ENCODE measurements at regions not wholly inside any gene's neighbourhood (a gene's known extent, or its start where the extent isn't known, plus 50 kb on each side); places are given as distances from the start of the nearest gene placed in this dataset.

DNA sequence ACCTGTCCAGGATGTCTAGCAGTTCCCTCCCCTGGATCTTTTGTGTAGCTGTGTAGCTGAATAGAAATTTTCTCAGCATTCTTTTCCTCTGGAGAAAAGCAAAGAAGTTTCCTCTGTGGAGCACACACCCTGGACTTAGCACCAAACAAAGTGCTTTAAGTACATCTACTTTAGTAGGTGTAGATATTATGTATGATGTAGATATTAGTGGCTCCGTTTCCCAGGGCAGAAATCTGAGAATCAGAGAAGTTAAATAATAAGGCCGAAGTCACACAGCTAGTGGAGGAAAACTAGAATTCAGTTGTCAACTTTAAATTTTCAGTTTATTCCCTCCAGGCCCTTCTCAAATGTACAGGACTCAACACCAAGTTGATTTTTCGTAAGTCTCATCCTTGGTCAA lies 401.7 kb upstream of the NR2F2 start:
- H3K36me3 ChIP-seq = no peaks in the 10 kb centered on the region
- H3K27ac ChIP-seq = no peak overlapping the region
- H3K4me3 ChIP-seq = no peak overlapping the region
- no peak for DNase-seq (ENCODE audit: low spot score in 2 of 2)
- no peaks in the 10 kb centered on the region for H3K4me1 ChIP-seq
- WGBS = 91% methylated on average over 3 of the region's 3 CpGs
- no peaks in the 10 kb centered on the region for H3K9me3 ChIP-seq
- TF ChIP-seq, protein P1, sequence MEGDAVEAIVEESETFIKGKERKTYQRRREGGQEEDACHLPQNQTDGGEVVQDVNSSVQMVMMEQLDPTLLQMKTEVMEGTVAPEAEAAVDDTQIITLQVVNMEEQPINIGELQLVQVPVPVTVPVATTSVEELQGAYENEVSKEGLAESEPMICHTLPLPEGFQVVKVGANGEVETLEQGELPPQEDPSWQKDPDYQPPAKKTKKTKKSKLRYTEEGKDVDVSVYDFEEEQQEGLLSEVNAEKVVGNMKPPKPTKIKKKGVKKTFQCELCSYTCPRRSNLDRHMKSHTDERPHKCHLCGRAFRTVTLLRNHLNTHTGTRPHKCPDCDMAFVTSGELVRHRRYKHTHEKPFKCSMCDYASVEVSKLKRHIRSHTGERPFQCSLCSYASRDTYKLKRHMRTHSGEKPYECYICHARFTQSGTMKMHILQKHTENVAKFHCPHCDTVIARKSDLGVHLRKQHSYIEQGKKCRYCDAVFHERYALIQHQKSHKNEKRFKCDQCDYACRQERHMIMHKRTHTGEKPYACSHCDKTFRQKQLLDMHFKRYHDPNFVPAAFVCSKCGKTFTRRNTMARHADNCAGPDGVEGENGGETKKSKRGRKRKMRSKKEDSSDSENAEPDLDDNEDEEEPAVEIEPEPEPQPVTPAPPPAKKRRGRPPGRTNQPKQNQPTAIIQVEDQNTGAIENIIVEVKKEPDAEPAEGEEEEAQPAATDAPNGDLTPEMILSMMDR (IDR thresholded peaks at IDR 0.05) = no peak
- TF ChIP-seq POLR2AphosphoS5 (IDR thresholded peaks at IDR 0.05) (no peak), EP300 (IDR thresholded peaks at IDR 0.05) (no peak), POLR2A (IDR thresholded peaks at IDR 0.05) (no peak)
- no peaks in the 10 kb centered on the region for H3K27me3 ChIP-seq

DNA sequence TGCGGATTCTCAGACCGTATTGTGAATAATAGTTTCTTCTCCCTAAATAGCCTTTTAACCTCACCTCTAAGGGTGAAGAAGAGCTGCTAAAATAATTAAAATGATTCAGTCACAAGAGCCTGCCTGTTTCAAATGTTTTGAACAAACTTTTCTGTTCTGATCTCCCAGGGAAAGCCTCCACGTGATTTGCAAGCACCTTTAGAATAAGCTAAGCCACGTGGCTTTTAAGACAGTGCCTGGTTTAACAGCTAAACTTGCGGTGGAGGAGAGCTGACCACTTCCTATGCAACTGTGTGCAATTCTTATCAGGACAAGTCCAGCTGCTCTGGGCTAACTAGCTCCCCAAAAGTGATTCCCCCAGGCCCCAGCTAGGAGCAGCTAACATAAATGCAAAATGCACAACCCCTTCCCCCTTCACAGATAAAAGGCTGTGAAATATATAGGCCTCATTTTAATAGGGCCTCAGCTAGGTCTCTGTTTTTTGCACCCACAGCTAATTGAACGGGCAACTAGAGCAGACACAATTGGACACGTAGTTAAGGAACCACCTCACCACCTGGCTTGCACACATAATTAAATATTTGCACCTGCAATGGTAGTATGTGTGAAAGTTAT lies 401.2 kb upstream of the NR2F2 start:
- no peak for DNase-seq (ENCODE audit: low spot score in 2 of 2)
- 71% methylated on average over 7 of the region's 7 CpGs for WGBS

DNA sequence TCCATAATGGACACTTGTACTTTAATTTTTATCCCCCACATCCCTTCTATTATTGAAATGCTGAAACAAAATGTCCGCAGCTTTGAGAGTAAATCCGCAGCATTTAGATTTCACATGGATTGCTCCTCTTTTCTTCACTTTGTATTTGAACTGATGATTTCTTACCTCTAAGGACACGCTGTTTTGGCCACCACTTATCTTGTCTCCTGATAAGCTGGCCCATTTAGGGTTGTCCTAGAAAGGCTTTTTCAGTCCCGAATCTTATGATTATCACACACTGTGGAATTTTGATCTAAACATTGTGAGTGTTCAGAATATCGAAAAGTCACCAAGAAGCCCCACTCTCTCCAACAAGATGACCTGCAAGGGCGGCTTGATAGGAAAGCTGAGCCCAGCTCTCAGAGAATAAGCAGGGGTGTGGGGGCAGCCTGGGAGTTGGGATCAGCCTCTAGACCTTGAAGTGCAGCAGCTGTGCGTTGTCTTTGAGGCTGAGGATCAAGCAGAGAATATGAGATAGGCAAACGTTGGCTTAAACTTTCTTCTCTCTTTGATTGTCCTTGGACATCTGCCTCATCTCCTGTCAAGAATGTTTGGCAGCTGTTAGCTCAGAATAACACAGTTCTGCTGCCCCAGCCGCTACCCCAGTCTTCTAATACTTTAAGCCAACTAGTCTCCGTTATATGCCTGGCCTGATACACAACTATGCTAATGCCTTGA lies 399.7 kb upstream of the NR2F2 start:
- no peak overlapping the region for H3K4me3 ChIP-seq
- H3K9me3 ChIP-seq = no peaks in the 10 kb centered on the region
- no peak overlapping the region for H3K27ac ChIP-seq
- no peak for DNase-seq (ENCODE audit: low spot score in 2 of 2)
- WGBS = 82% methylated on average over 10 of the region's 10 CpGs
- H3K4me1 ChIP-seq = no peaks in the 10 kb centered on the region
- H3K36me3 ChIP-seq = no peaks in the 10 kb centered on the region
- no peaks in the 10 kb centered on the region for H3K27me3 ChIP-seq
- TF ChIP-seq POLR2A (IDR thresholded peaks at IDR 0.05) = no peak
- TF ChIP-seq, protein P1 (IDR thresholded peaks at IDR 0.05) = no peak
- no peak for TF ChIP-seq EP300 (IDR thresholded peaks at IDR 0.05)
- no peak for TF ChIP-seq POLR2AphosphoS5 (IDR thresholded peaks at IDR 0.05)

More for the DNA sequence above, 401.2 kb upstream of the NR2F2 start:
- H3K27me3 ChIP-seq = no peaks in the 10 kb centered on the region
- H3K4me3 ChIP-seq = no peak overlapping the region
- no peaks in the 10 kb centered on the region for H3K9me3 ChIP-seq
- H3K4me1 ChIP-seq = no peaks in the 10 kb centered on the region
- no peaks in the 10 kb centered on the region for H3K36me3 ChIP-seq
- H3K27ac ChIP-seq = no peak overlapping the region
- TF ChIP-seq EP300 (IDR thresholded peaks at IDR 0.05) = no peak
- no peak for TF ChIP-seq POLR2AphosphoS5 (IDR thresholded peaks at IDR 0.05)
- TF ChIP-seq, protein P1 (IDR thresholded peaks at IDR 0.05) = no peak
- TF ChIP-seq POLR2A (IDR thresholded peaks at IDR 0.05) = no peak

DNA sequence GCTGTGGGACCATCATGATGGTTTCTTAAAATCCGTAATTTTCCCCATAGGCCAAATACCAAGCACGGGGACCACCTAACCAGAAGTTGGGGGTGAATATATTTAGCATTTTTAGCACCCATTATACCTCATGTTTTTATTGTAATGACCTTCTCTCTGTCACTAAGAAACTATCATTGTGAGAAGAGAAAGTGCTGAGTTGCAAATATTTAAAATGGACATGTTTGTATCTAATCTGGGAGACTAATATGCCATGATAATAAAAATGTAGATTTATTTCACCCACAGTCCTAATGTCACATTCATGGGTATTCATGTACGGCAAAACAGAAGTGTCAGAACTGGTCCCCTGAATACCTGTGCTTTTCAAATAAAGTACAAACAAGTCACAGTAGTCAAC lies 398.9 kb upstream of the NR2F2 start:
- no peak overlapping the region for H3K4me3 ChIP-seq
- no peak for DNase-seq (ENCODE audit: low spot score in 2 of 2)
- H3K27me3 ChIP-seq = no peaks in the 10 kb centered on the region
- whole genome bisulfite sequencing = 90% methylated on average over 3 of the region's 3 CpGs
- no peaks in the 10 kb centered on the region for H3K9me3 ChIP-seq
- no peak overlapping the region for H3K27ac ChIP-seq
- H3K36me3 ChIP-seq = no peaks in the 10 kb centered on the region
- TF ChIP-seq, protein P1 (IDR thresholded peaks at IDR 0.05) = no peak
- TF ChIP-seq POLR2A (IDR thresholded peaks at IDR 0.05) (no peak), POLR2AphosphoS5 (IDR thresholded peaks at IDR 0.05) (no peak), EP300 (IDR thresholded peaks at IDR 0.05) (no peak)
- no peaks in the 10 kb centered on the region for H3K4me1 ChIP-seq

DNA sequence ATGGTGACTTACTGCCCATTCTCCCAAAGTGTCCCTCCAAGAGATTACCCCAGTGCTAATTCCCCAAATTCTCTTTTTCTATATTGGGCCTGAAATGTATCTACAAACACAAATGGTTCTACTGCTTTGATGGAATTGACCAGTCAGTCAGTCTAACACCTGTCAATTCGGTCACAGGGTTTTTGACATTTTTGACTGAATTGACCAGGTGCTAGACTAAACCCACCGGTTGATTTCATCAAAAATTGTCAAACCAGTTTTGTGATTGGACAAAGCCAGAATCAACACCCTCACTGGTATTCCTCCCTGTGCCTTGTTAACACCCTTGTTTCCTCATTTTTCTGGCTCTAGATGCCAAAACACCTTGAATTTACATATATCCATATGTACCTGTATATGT lies 398.4 kb upstream of the NR2F2 start:
- Histone ChIP-seq H3K27me3 (no peaks in the 10 kb centered on the region), H3K9me3 (no peaks in the 10 kb centered on the region), H3K36me3 (no peaks in the 10 kb centered on the region), H3K27ac (no peak overlapping the region), H3K4me1 (no peaks in the 10 kb centered on the region), H3K4me3 (no peak overlapping the region)
- 91% methylated on average over 2 of the region's 2 CpGs for WGBS
- TF ChIP-seq, protein P1 (IDR thresholded peaks at IDR 0.05) = no peak
- TF ChIP-seq EP300 (IDR thresholded peaks at IDR 0.05) = no peak
- no peak for TF ChIP-seq POLR2A (IDR thresholded peaks at IDR 0.05)
- no peak for TF ChIP-seq POLR2AphosphoS5 (IDR thresholded peaks at IDR 0.05)
- no peak for DNase-seq (ENCODE audit: low spot score in 2 of 2)

Data from suprapubic skin (tissue), 4 donors.